Omental fat pad (tissue), 3 donors: ENCODE measurements at regions not wholly inside any gene's neighbourhood (a gene's known extent, or its start where the extent isn't known, plus 50 kb on each side); places are given as distances from the start of the nearest gene placed in this dataset.

ENCODE experiments used
- ATAC-seq: fragments of 150-250 bp; one replicate; pipeline ENCODE4 v1.9.1; 2016; ENCODE audit warnings: mild to moderate bottlenecking, moderate library complexity; ENCODE audit not compliant: low FRiP score
- DNase-seq: peaks from one replicate; pipeline ENCODE4 v3.0.0-alpha.2; 2019; ENCODE audit warnings: low spot score
- CTCF ChIP-seq, 3 donors: fragments of 450-650 bp; IDR thresholded peaks; one replicate each; pipeline ENCODE4 v1.5.1; 2016 to 2017; ENCODE audit warnings: antibody characterized with exemption in 3 of 3, mild to moderate bottlenecking in 3 of 3, moderate library complexity in 2 of 3

GRCh38 chr1:213669964-213670691, 317.6 kb upstream of the PROX1 start:
- ATAC-seq (no peak), DNase-seq (no peak)
- no peak for TF ChIP-seq CTCF (IDR thresholded peaks at IDR 0.05)

DNA sequence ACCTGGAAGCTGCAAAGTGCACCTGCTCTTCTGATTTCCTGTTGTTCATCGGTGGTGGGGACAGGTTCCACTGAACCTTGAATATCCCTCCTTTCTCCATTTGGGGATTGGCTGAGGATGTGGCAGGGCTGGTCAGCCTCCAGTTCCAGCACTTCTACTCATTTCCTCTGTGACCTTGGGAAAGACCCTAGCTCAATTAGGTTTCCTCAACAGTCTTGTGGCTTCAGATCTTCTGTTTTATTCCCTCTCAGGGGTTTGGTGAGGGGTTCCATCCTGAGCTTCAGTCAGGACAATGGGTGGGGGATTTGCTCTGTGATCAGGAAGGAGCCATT, 317.1 kb upstream of the PROX1 start:
- DNase-seq = no peak
- ATAC-seq = no peak
- TF ChIP-seq CTCF (IDR thresholded peaks at IDR 0.05) = no peak

GRCh38 chr1:213675043-213675442, 312.7 kb upstream of the PROX1 start:
- DNase-seq (no peak), ATAC-seq (no peak)
- TF ChIP-seq CTCF (IDR thresholded peaks at IDR 0.05) = no peak

- ATAC-seq (no peak), DNase-seq (no peak)
- TF ChIP-seq CTCF (IDR thresholded peaks at IDR 0.05) = no peak
Observed at GRCh38 chr1:213676736-213677135, 311.0 kb upstream of the PROX1 start.

GRCh38 chr1:213678348-213678747, 309.4 kb upstream of the PROX1 start:
- no peak for TF ChIP-seq CTCF (IDR thresholded peaks at IDR 0.05)
- DNase-seq = no peak
- ATAC-seq = no peak

DNA sequence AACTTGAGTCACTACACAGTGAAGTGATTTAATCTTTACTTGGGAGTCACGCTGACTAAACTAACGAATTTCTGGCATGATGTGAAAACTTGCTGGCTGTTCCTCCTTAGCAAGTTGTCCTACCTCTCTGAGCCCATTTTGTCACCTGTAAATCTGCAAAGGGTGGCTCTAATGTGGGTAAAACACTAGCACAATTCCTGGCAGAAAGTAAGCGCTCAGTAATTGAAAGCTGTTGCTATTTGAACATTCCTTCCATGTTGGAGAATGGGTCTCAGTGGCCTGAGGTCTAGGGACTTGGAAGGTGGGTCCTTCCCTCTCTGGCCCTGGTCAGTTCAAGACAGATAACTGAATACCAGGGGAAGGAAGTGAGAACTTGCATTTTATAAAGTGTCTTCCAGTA, 309.0 kb upstream of the PROX1 start:
- ATAC-seq = no peak
- TF ChIP-seq CTCF (IDR thresholded peaks at IDR 0.05) = no peak
- DNase-seq = no peak

- ATAC-seq (no peak), DNase-seq (no peak)
- no peak for TF ChIP-seq CTCF (IDR thresholded peaks at IDR 0.05)
Observed at GRCh38 chr1:213679153-213679552, 308.6 kb upstream of the PROX1 start.
